Neural crest cell (in vitro differentiated cells): ENCODE measurements at regions not wholly inside any gene's neighbourhood (a gene's known extent, or its start where the extent isn't known, plus 50 kb on each side); places are given as distances from the start of the nearest gene placed in this dataset.

Experiments
- DNase-seq: peaks from one replicate; pipeline ENCODE4 v3.0.0; 2021; ENCODE audit warnings: low read depth, mixed read lengths, low spot score
- H3K27ac Mint-ChIP-seq: one replicate; pipeline ENCODE4 v1.8.0; 2021; ENCODE audit warnings: mild to moderate bottlenecking, mixed read lengths; ENCODE audit not compliant: unreplicated experiment
- H3K27me3 Mint-ChIP-seq: 2 replicates; pipeline ENCODE4 v1.8.0; 2021; ENCODE audit warnings: low read depth, mild to moderate bottlenecking, mixed read lengths
- H3K36me3 Mint-ChIP-seq: 2 replicates; pipeline ENCODE4 v1.8.0; 2021; ENCODE audit warnings: low read depth, mild to moderate bottlenecking, mixed read lengths
- H3K4me1 Mint-ChIP-seq: 2 replicates; pipeline ENCODE4 v1.8.0; 2021; ENCODE audit warnings: mixed read lengths
- H3K4me3 Mint-ChIP-seq: one replicate; pipeline ENCODE4 v1.8.0; 2021; ENCODE audit warnings: mild to moderate bottlenecking, mixed read lengths
- H3K9me3 Mint-ChIP-seq: 2 replicates; pipeline ENCODE4 v1.8.0; 2021; ENCODE audit warnings: mixed read lengths
- CTCF ChIP-seq: fragments of 200-600 bp; sonication (generic); conservative IDR thresholded peaks from 2 replicates; pipeline ENCODE4 v1.5.0; 2021; ENCODE audit warnings: antibody characterized with exemption, mild to moderate bottlenecking

DNA sequence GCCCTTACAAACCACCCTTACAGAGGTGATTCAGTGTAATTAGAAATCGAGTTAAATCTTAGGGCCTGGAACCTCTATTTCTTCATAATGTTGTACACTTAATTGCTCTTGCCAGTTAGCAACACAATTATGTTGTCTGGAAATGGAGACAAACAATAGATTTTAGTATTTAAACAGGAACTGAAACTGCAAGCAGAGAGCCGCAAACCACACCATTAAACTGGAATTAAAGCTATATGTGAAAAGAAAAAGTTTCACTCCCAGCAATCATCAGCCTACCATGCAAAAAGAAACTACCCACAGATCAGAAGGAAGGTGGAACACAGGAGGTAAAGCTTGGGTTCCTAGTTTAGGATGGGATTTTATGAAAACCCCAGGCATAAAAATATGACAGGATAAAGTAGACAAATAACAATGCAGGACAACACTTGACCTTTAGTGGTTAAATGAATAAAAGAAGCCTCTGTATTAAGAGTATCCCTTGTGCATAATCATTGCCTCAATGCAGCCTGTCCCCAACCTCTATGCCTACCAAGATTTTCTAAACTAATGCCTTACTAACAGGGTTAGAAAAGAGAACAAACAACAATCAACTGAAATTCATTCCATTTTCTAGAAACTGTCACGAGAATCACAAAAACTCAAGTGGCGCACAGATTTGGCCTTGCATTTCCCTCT, 304.3 kb upstream of the ESRRG start:
- peaks cover 16% of the 10 kb centered on the region for H3K4me1 Mint-ChIP-seq
- TF ChIP-seq CTCF: no peak
- H3K36me3 Mint-ChIP-seq: no peaks in the 10 kb centered on the region
- H3K9me3 Mint-ChIP-seq: peaks cover 4% of the 10 kb centered on the region
- no peak overlapping the region for H3K27ac Mint-ChIP-seq
- DNase-seq: no peak
- H3K27me3 Mint-ChIP-seq: no peaks in the 10 kb centered on the region
- H3K4me3 Mint-ChIP-seq: no peak overlapping the region

DNA sequence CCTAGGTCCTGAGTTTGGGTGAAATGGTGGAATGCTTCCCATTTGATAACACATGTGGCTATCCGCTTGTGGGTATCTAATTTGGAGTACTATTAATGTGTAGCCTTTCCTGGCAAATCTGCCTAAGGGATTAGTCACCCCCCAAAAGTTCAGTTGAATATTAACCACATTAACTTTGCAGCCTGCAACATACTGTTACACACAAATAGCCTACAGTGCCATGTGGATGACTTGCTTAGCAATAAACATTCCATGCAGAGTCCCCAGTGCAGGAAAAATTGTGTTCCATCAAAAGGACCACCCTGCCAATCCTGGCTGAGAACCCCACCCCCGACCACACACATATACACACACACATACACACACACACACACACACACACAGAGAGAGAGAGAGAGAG, 303.3 kb upstream of the ESRRG start:
- no peak for DNase-seq
- TF ChIP-seq CTCF: no peak
- H3K4me3 Mint-ChIP-seq: no peak overlapping the region
- H3K4me1 Mint-ChIP-seq: peaks cover 16% of the 10 kb centered on the region
- no peaks in the 10 kb centered on the region for H3K36me3 Mint-ChIP-seq
- H3K27me3 Mint-ChIP-seq: no peaks in the 10 kb centered on the region
- H3K9me3 Mint-ChIP-seq: peaks cover 4% of the 10 kb centered on the region
- H3K27ac Mint-ChIP-seq: no peak overlapping the region

DNA sequence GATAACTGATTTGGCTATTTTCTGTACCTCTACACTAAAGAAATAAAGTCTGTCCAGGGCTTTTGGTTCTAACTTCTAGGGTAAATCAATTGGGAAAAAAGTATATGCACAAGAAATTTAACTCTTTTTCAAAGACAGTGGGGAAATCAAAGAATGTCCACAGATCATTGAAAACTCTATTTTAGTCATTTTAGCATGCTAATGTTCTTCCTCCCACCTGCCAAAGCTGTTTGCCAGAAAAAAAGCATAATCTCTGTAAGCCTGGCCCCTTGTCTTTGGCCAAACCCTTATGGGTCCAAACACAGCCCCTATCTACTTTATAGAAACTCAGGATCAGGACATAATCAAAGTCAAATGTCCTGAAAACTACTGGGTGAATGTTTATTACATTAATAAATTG, 302.2 kb upstream of the ESRRG start:
- no peak for TF ChIP-seq CTCF
- Mint-ChIP-seq H3K27ac (no peak overlapping the region), H3K36me3 (no peaks in the 10 kb centered on the region), H3K4me3 (no peak overlapping the region), H3K27me3 (no peaks in the 10 kb centered on the region), H3K9me3 (peaks cover 2% of the 10 kb centered on the region), H3K4me1 (peaks cover 16% of the 10 kb centered on the region)
- DNase-seq: no peak

DNA sequence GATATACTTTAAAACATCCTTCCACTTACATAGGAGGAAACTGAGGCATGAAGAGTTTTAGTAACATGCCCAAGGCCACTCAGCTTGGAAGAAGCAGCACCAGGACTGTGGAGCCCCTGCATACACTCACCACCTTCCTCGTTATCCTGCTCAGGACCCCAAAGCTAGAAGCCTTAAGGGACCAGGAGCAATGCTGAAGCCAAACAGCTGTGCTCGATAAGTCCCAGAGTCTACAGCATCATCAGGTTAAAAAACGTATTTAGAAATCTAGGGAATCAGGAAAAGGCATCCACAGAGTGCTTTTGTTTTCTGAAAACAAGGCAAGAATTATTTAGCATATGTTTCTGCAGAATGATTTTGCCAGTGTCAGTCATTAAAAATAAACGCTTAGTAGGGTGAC, 301.7 kb upstream of the ESRRG start:
- no peak for DNase-seq
- Mint-ChIP-seq H3K4me3 (no peak overlapping the region), H3K36me3 (no peaks in the 10 kb centered on the region), H3K9me3 (peaks cover 2% of the 10 kb centered on the region), H3K4me1 (peaks cover 16% of the 10 kb centered on the region), H3K27ac (no peak overlapping the region), H3K27me3 (no peaks in the 10 kb centered on the region)
- no peak for TF ChIP-seq CTCF

- TF ChIP-seq CTCF: no peak
- Mint-ChIP-seq H3K36me3 (no peaks in the 10 kb centered on the region), H3K4me1 (peaks cover 4% of the 10 kb centered on the region), H3K9me3 (peaks cover 2% of the 10 kb centered on the region), H3K27me3 (no peaks in the 10 kb centered on the region), H3K27ac (no peak overlapping the region), H3K4me3 (no peak overlapping the region)
- no peak for DNase-seq
These were observed 298.7 kb upstream of the ESRRG start for GRCh38 chr1:217021956-217022355.
